ENCODE measurements at regions not wholly inside any gene's neighbourhood (a gene's known extent, or its start where the extent isn't known, plus 50 kb on each side); places are given as distances from the start of the nearest gene placed in this dataset.

DNA sequence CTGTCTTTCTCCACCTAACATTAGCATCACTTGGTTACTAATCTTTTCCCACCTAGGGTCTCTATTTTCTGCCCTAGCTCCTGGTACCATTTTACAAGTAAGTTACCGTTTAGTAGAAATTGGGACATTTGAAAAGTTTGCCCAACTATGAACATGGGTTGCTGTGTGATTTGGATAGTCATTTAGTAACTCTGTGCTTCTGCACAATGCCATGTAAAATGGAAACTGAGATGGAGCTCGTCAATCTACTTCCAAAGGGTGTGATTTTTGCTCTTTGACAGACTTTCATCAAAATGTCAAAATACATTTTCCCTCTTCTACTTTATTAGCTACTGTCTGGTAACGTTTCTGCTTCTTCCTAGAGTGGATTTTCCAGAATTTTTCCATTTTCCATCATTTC lies 381.5 kb upstream of the B3GALT2 start:
- TF ChIP-seq, protein P1, sequence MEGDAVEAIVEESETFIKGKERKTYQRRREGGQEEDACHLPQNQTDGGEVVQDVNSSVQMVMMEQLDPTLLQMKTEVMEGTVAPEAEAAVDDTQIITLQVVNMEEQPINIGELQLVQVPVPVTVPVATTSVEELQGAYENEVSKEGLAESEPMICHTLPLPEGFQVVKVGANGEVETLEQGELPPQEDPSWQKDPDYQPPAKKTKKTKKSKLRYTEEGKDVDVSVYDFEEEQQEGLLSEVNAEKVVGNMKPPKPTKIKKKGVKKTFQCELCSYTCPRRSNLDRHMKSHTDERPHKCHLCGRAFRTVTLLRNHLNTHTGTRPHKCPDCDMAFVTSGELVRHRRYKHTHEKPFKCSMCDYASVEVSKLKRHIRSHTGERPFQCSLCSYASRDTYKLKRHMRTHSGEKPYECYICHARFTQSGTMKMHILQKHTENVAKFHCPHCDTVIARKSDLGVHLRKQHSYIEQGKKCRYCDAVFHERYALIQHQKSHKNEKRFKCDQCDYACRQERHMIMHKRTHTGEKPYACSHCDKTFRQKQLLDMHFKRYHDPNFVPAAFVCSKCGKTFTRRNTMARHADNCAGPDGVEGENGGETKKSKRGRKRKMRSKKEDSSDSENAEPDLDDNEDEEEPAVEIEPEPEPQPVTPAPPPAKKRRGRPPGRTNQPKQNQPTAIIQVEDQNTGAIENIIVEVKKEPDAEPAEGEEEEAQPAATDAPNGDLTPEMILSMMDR (conservative IDR thresholded peaks at IDR 0.05; ENCODE audit: low read length) = no peak
- no peak for TF ChIP-seq EZH2phosphoT487 (IDR thresholded peaks at IDR 0.05; ENCODE audit: borderline replicate concordance, low read depth, low read length)
